NCI-H2029 treated with DMSO at 0.1 percent for 48 hours (cell line): ENCODE measurements at regions not wholly inside any gene's neighbourhood (a gene's known extent, or its start where the extent isn't known, plus 50 kb on each side); places are given as distances from the start of the nearest gene placed in this dataset.
"Not testable (repeated sequence)": the region's sequence is repeated elsewhere in the genome, so short reads cannot be mapped to it uniquely, and the experiment has no call there.

ENCODE experiments used
- DNase-seq: peaks from one replicate; lab custom pipeline; 2025; lab: John Stamatoyannopoulos, UW

DNA sequence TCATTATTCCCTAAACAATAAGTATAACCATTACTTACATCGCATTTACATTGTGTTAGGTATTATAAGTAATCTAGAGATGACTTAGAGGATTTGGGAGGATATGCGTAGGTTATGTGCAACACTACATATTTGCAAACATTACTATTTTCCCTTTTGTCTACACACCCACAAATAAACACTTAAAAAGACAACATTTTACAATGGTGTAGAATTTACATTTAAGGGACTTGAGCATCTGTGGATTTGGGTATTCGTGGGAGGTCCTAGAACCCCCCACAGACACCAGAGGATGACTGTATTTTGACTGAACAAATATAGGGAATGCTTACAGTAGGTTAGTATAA, 220.2 kb upstream of the MYO3A start:
- DNase-seq = no peak

DNA sequence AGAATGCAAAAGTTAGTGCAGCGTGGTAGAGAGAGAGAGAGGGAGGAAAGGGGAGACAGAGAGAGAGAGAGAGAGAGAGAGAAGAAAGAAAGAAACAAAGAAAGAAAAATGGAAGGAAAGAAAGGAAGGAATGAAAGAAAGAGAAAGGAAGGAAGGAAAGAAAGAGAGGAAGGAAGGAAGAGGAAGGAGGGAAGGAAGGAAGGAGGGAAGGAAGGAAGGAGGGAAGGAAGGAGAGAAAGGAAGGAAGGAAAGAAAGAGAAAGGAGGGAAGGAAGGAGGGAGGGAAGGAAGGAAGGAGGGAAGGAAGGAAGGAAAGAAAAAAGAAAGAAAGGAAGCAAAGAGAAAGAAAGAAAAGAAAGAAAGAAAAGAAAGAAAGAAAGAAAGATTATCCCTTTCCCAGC, 209.8 kb upstream of the MYO3A start:
- DNase-seq = no peak

DNA sequence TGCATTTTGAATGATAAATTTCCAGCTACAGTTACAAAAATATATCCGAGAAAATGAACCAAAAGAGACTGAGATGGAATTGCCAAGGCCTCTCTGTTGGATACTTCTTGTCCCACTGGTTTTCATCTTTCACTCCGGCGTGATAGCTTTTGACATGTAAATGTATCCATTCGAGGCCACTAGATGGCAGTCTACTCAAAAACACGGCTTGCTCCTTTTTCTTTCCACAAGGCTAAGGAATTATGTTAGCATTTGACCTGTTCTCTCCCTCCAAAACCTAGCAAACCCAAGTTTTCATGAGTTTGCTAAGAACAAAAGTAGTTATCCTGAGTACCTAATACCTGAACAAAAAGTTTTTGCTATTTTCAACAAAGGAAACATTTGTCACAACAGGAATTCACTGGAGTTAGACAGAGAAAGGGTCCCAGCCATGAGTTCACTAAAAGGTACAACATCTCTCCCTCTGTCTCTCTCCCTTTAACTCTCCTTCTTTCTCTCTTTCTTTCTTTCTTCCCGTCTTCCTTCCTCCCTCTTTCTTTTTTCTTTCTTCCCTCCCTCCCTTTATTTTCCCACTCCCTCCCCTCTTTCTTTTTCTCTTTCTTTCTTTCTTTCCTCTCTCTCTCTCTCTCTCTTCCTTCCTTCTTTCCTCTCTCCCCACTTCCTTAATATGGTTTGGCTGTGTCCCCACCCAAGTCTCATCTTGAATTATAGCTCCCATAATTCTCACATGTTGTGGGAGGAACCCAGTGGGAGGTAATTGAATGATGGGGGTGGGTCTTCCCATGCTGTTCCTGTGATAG, 207.9 kb upstream of the MYO3A start:
- peak; percentile 14 for DNase-seq

DNA sequence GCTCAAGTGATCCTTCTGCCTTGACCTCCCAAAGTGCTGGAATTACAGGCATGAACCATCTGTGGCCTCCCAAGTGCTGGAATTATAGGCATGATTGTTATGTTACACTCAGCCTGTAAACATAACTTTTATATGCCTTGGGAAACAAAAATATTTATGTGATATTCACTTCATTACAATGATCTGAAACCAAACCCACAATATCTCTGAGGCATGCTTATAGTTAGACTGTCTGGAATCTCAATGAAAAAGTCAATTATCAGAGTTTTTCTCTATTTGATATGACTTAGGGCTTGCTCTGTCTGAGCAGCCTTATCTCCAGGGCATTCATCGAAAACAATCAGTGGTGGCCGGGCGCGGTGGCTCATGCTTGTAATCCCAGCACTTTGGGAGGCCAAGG, 195.3 kb upstream of the MYO3A start:
- DNase-seq = no peak

- DNase-seq = no peak
These were observed 190.2 kb upstream of the MYO3A start for GRCh38 chr10:25743832-25744231.

- DNase-seq = no peak
These were observed 189.5 kb upstream of the MYO3A start for GRCh38 chr10:25744574-25744973.

DNA sequence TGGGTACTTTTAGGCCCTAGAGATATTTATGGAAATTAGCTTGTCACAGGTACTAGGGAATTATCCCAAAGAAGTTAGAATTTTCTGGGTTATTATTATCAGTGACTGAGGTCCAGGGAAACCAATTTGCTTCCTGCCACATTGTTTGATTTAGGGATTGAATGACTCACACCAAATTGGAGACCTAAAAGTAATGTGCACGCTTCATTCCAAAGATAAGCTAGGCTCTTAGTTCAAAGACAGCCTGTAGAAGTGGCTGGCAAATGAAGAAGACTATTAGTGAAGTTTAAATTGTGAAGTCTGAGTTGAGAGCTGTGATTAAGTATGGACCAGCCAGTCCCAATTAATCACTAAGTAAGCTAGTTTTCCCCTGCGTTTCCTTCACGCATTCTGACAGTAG, 188.1 kb upstream of the MYO3A start:
- no peak for DNase-seq

- DNase-seq = no peak
These were observed 186.9 kb upstream of the MYO3A start for GRCh38 chr10:25747084-25747483.

GRCh38 chr10:25748509-25748908, 185.5 kb upstream of the MYO3A start:
- DNase-seq = no peak

DNA sequence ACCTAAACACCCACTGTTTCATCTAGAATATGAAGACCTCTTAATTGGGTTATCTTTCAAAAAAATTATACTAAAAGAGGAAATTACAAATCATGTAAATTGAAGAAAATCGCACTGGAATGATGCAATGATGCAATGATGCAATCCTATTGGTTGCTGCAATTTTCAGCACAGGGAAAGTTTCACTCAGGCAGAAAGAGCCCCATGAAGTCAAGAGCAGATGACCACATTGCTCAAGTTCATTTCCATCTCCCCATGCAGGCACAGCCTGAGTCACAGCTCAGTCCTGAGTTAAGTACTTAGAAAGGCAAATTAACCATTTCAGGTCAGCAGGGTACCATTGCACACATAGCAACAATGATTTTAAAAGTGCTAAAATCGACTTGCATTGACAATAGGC, 180.3 kb upstream of the MYO3A start:
- DNase-seq = no peak

- not testable (repeated sequence) for DNase-seq
These were observed 178.2 kb upstream of the MYO3A start for GRCh38 chr10:25755874-25756273.

DNA sequence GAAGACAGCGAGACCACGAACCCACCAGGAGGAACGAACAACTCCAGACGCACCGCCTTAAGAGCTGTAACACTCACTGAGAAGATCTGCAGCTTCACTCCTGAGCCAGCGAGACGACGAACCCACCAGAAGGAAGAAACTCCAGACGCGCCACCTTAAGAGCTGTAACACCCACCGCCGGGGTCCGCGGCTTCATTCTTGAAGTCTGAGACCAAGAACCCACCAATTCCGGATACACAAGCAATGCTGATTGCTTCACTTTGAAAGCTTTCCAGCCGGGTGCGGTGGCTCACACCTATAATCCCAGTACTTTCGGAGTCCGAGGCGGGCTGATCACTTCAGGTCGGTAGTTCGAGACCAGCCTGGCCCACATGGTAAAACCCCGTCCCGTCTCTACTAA, 177.2 kb upstream of the MYO3A start:
- DNase-seq = no peak

DNA sequence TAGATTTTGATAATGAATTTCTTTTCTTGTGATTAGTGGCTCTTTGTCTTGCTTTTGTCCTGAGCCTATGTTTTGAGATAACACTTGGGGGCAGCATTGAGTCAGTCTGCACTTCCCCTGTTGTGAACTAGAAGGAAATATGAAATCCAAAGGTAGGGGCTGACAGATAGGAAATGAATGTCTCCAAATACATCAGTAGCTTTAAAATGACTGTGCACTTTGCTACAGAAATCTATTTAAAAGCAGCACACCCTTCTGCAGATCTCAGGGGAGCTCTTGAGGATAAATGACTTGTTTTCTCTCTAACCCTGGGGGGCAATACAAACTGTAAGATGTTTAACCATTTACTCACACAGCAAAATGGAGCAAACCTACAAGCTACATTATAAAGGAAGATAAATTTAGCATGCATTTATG, 176.0 kb upstream of the MYO3A start:
- DNase-seq = peak; percentile 6

DNA sequence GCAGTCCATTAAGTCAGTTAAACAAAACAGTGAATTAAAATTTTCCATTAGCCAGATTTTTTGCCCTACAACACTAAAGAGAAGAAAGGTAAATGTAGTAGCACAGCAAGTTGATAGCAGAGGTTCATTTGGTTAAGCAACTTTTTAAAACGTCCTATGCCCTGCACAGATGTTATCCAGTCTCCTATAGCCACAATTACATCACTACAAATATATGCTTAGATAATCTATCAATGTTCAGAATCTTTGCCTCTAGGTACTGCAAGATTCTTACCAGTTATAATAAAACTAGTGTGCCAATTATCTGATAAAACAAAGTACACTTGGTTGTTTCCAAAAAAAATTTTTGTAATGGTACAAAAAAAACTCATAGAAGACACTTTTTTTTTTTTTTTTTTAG, 175.5 kb upstream of the MYO3A start:
- DNase-seq = no peak

DNA sequence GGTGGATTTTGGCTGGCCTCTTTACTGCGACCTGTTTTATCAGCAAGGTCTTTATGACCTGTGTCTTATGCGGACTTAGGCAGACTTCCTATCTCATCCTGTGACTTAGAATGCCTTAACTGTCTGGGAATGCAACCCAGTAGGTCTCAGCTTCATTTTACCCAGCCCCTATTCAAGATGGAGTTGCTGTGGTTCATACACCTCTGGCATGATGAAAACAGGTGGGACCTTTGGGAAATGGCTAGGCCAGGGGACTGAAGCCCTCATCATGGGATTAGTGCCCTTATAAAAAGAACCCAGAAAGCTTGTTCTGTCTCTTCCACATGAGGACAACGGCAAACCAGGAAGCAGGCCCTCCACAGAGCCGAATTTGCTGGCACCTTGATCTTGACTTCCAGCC, 172.1 kb upstream of the MYO3A start:
- no peak for DNase-seq

- no peak for DNase-seq
These were observed 167.8 kb upstream of the MYO3A start for GRCh38 chr10:25766213-25766612.

DNA sequence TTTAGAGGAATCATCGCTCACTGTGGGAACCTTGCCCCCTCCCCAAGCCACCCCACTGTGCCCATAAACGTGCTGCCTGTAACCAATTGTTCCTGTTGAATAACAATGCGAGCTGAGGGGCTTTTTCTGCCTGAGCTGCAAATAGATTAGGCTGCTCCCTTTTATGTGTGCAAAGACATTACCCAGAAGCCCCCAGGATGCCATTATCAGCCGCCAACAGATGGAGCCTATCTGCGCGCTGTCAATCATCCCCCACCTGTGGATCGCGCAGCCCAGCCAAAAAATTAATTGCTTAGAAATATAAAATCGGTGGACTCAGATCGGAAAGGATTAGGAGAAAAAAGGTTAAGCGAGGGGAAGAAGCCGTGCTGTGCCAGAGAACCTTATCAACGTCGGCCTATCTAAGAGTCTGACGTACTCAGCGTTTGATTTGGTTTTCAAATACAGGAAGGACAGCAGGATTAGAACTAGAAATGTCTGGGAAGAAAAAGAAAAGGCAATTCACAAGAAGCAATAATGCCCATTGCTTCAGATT, 167.3 kb upstream of the MYO3A start:
- no peak for DNase-seq

- no peak for DNase-seq
These were observed 165.9 kb upstream of the MYO3A start for GRCh38 chr10:25768167-25768566.

- DNase-seq = no peak
These were observed 155.4 kb upstream of the MYO3A start for GRCh38 chr10:25778646-25779045.

DNA sequence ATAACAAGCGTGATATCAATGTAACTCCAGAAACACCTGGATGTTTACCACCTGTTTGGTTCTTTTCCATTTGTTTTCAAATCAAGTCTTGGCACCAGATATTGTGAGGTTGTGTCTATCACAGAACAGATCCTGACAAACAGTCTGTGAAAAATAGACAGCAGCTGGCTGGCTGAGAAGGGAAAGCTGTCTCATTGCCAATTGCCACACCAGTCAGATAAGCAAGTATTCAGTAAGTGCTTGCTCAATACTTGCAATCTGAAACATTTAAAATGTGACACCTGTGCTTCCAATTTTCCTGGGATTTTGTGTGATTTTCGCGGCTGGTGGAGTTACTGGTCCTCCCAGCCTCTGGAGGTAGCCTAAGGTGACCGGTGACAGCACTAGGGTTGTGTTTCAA, 147.9 kb upstream of the MYO3A start:
- no peak for DNase-seq

- DNase-seq = no peak
These were observed 147.1 kb upstream of the MYO3A start for GRCh38 chr10:25786899-25787298.

DNA sequence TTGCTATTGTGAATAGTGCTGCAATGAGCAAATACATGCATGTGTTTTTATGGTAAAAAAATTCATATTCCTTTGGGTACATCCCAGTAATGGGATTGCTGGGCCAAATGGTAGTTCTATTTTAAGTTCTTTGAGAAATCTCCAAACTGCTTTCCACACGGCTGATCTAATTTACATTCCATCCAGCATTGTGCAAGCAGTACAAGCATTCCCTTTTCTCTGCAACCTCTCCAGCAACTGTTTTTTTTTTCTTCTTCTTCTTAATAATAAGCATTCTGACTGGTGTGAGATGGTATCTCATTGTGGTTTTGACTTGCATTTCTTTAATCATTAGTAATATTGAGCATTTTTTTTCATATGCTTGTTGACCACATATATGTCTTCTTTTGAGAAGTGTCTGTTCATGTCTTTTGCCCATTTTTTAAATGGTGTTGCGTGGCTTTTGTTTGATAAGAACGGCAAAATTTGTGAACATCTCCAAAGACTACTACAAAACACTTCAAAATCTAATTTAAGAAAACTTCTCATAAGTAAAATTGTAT, 136.1 kb upstream of the MYO3A start:
- no peak for DNase-seq

GRCh38 chr10:25804505-25804904, 129.5 kb upstream of the MYO3A start:
- no peak for DNase-seq

- DNase-seq = no peak
These were observed 128.0 kb upstream of the MYO3A start for GRCh38 chr10:25805986-25806385.
